B cell (primary cell): ENCODE measurements at regions not wholly inside any gene's neighbourhood (a gene's known extent, or its start where the extent isn't known, plus 50 kb on each side); places are given as distances from the start of the nearest gene placed in this dataset.
"Not testable (repeated sequence)": the region's sequence is repeated elsewhere in the genome, so short reads cannot be mapped to it uniquely, and the experiment has no call there.

Experiments used
- ATAC-seq: fragments of 200-7000 bp; cut with Tn5 transposase; one replicate; pipeline ENCODE4 v1.10.0; 2021; ENCODE audit warnings: low read depth, mild to moderate bottlenecking, moderate number of reproducible peaks, moderate library complexity
- CTCF ChIA-PET: fragments of 350-600 bp; sonication (Branson Sonifier 250); formaldehyde crosslinking; loops from one replicate; lab custom pipeline; 2021; ENCODE audit warnings: antibody characterized with exemption, inconsistent platforms; lab: Charles Lee
- POLR2A ChIA-PET: fragments of 350-600 bp; sonication (Branson Sonifier 250); formaldehyde crosslinking; loops from one replicate; lab custom pipeline; 2021; ENCODE audit warnings: antibody characterized with exemption; lab: Charles Lee
- DNase-seq: peaks from one replicate; pipeline ENCODE4 v3.0.0; 2013
- H2AFZ ChIP-seq: 2 replicates; pipeline ENCODE4 v1.6.1; 2012; ENCODE audit warnings: mild to moderate bottlenecking, low read depth, low read length; ENCODE audit not compliant: insufficient read depth, poor library complexity, severe bottlenecking
- H3K27ac ChIP-seq, 2 donors: 1 replicate in 1 of 2; 2 replicates in 1 of 2; pipeline ENCODE4 v1.5.1; 2012 to 2013; ENCODE audit warnings: low read length in 2 of 2, mild to moderate bottlenecking in 2 of 2, moderate library complexity in 1 of 2
- H3K27me3 ChIP-seq, 4 experiments: fragments of 200-600 bp in 1 of 4; sonication (generic) in 1 of 4; replicated peaks in 1 of 4; 1 replicate in 2 of 4; 2 replicates in 2 of 4; pipeline versions ENCODE4 v1.6.1 to v1.7.0; 2013 to 2016; ENCODE audit warnings: low read length in 3 of 4, mild to moderate bottlenecking in 2 of 4, mixed read lengths in 1 of 4, moderate library complexity in 1 of 4; ENCODE audit not compliant: insufficient read depth in 4 of 4, control insufficient read depth in 3 of 4; ENCODE audit errors: control extremely low read depth in 1 of 4
- H3K36me3 ChIP-seq, 2 experiments: replicated peaks in 1 of 2; 1 replicate in 1 of 2; 2 replicates in 1 of 2; pipeline versions ENCODE4 v1.6.1 to v1.7.1; 2013; ENCODE audit warnings: low read length in 1 of 2; ENCODE audit not compliant: insufficient read depth in 2 of 2, control insufficient read depth in 1 of 2; ENCODE audit errors: control extremely low read depth in 1 of 2, extremely low read depth in 1 of 2
- H3K4me1 ChIP-seq, 2 donors: fragments of 200-600 bp in 1 of 2; sonication (generic) in 1 of 2; 1 replicate in 1 of 2; 2 replicates in 1 of 2; pipeline versions ENCODE4 v1.5.1 to v1.6.1; 2013 to 2017; ENCODE audit warnings: low read length in 2 of 2; ENCODE audit not compliant: control insufficient read depth in 2 of 2, insufficient read depth in 2 of 2
- H3K4me2 ChIP-seq: replicated peaks from 2 replicates; pipeline ENCODE3; 2012; ENCODE audit warnings: mild to moderate bottlenecking, low read depth, low read length; ENCODE audit not compliant: poor library complexity, severe bottlenecking
- H3K4me3 ChIP-seq, 5 experiments: fragments of 200-600 bp in 1 of 5; sonication (generic) in 1 of 5; 1 replicate in 3 of 5; 2 replicates in 2 of 5; pipeline versions ENCODE4 v1.5.1 to v1.7.0; 2011 to 2016; ENCODE audit warnings: low read length in 4 of 5, mild to moderate bottlenecking in 4 of 5, low read depth in 2 of 5, control low read depth in 1 of 5, moderate library complexity in 1 of 5; ENCODE audit not compliant: insufficient read depth in 1 of 5; ENCODE audit errors: control extremely low read depth in 1 of 5, extremely low read depth in 1 of 5
- H3K79me2 ChIP-seq: fragments of 200-600 bp; sonication (generic); one replicate; pipeline ENCODE4 v1.6.0; 2016; ENCODE audit warnings: low read length; ENCODE audit not compliant: control insufficient read depth, insufficient read depth
- H3K9ac ChIP-seq: fragments of 200-600 bp; sonication (generic); 2 replicates; pipeline ENCODE4 v1.6.1; 2017; ENCODE audit warnings: mild to moderate bottlenecking, low read length, moderate library complexity
- H3K9me3 ChIP-seq, 3 donors: one replicate each; pipeline versions ENCODE4 v1.6.1 to v1.7.1; 2013; ENCODE audit warnings: low read length in 2 of 3; ENCODE audit not compliant: control insufficient read depth in 2 of 3, insufficient read depth in 1 of 3; ENCODE audit errors: control extremely low read depth in 1 of 3
- H4K20me1 ChIP-seq: 2 replicates; pipeline ENCODE4 v1.6.0; 2012; ENCODE audit warnings: mild to moderate bottlenecking, low read length; ENCODE audit not compliant: insufficient read depth, control insufficient read depth, poor library complexity, severe bottlenecking
- H3K27ac Mint-ChIP-seq: one replicate; pipeline ENCODE4 v1.8.0; 2021; ENCODE audit warnings: mixed read lengths
- H3K27me3 Mint-ChIP-seq: one replicate; pipeline ENCODE4 v1.8.0; 2021; ENCODE audit warnings: mixed read lengths
- H3K4me1 Mint-ChIP-seq: one replicate; pipeline ENCODE4 v1.8.0; 2021; ENCODE audit warnings: mixed read lengths
- H3K4me3 Mint-ChIP-seq: one replicate; pipeline ENCODE4 v1.8.0; 2021; ENCODE audit warnings: mixed read lengths
- H3K9me3 Mint-ChIP-seq: one replicate; pipeline ENCODE4 v1.8.0; 2022; ENCODE audit warnings: mixed read lengths; ENCODE audit not compliant: insufficient read depth
- WGBS: methylation state at CpG from one replicate; pipeline ENCODE4 v1.1.5; 2013; ENCODE audit warnings: missing lambda C conversion rate; ENCODE audit not compliant: insufficient coverage; 5-methylcytosine and 5-hydroxymethylcytosine counted together
- intact Hi-C: fragments of 100-400 bp; cut with micrococcal nuclease; formaldehyde crosslinking; loops from one replicate; pipeline ENCODE4 v1.10.0; 2022

DNA sequence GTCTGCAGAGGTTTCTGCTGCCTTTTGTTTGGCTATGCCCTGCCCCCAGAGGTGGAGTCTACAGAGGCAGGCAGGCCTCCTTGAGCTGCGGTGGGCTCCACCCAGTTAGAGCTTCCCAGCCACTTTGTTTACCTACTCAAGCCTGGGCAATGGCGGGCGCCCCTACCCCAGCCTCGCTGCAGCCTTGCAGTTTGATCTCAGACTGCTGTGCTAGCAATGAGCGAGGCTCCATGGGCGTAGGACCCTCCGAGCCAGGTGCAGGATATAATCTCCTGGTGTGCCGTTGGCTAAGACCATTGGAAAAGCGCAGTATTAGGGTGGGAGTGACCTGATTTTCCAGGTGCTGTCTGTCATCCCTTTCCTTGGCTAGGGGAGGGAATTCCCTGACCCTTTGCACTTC is 115.6 kb upstream of the THOC3 start:
- ATAC-seq, H3K4me3 Mint-ChIP-seq, H3K27ac Mint-ChIP-seq, H3K9ac ChIP-seq, H3K9me3 Mint-ChIP-seq, H3K27me3 Mint-ChIP-seq, H3K27ac ChIP-seq, CTCF ChIA-PET, H3K36me3 ChIP-seq, H2AFZ ChIP-seq, POLR2A ChIA-PET, H3K4me3 ChIP-seq, H3K4me1 ChIP-seq, intact Hi-C loops, H3K4me2 ChIP-seq, H4K20me1 ChIP-seq, H3K9me3 ChIP-seq, H3K27me3 ChIP-seq, H3K4me1 Mint-ChIP-seq, H3K79me2 ChIP-seq, DNase-seq: not testable (repeated sequence)
- WGBS, result no CpG with 5 or more reads among the region's 9 CpGs

DNA sequence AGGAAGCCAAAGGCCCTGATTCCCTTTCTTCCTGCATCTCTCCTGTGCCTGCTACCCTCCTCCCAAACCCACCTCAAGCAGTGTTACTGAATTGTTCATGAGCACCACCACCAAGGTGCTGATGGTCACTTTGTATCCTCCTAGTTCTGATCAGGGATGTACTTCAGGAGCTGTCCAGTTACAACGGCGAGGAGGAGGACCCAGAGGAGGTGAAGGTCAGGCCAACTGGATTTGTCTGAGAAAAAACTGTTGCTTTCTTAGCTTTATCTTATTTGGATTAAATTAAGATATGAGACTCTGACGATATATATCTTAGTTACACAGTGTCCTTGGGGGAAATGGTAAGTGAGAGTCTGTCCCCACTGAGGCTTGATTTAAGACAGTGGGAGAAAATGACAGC is 135.0 kb upstream of the THOC3 start:
- POLR2A ChIA-PET, H3K79me2 ChIP-seq, H3K9me3 ChIP-seq, H3K27ac ChIP-seq, H3K36me3 ChIP-seq, H3K9me3 Mint-ChIP-seq, H3K27me3 ChIP-seq, H3K4me1 Mint-ChIP-seq, CTCF ChIA-PET, H4K20me1 ChIP-seq, intact Hi-C loops, H3K4me3 Mint-ChIP-seq, H3K4me1 ChIP-seq, ATAC-seq, DNase-seq, H3K27ac Mint-ChIP-seq, H2AFZ ChIP-seq, H3K4me3 ChIP-seq, H3K27me3 Mint-ChIP-seq, H3K4me2 ChIP-seq, H3K9ac ChIP-seq: not testable (repeated sequence)
- no CpG with 5 or more reads among the region's 3 CpGs for WGBS

DNA sequence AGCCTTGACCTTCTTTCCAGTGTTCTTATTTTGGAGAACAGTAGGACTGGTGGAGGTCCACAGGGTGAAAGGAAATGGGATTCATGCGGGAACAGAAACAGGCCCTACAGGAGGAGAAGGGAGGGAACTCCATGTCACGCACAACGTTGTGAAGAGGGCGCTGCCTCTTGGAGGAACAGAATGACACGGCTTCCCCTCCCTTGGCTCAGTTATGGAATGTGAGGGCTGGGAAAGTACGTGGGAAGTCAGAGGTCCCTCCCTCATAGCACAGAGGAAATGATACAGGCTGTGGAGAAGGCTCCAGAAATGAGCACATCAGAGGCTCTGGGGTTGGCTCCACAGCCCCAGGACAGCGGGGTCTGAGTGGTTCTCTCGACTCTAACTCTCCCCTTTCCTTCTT is 125.3 kb upstream of the SIMC1 start:
- H3K4me2 ChIP-seq, H3K27me3 Mint-ChIP-seq, CTCF ChIA-PET, H3K27ac Mint-ChIP-seq, H3K79me2 ChIP-seq, DNase-seq, H3K36me3 ChIP-seq, H3K27me3 ChIP-seq, H3K4me1 ChIP-seq, intact Hi-C loops, ATAC-seq, POLR2A ChIA-PET, H2AFZ ChIP-seq, H3K4me3 ChIP-seq, H3K4me1 Mint-ChIP-seq, H3K4me3 Mint-ChIP-seq, H3K27ac ChIP-seq, H4K20me1 ChIP-seq, H3K9me3 Mint-ChIP-seq, H3K9me3 ChIP-seq, H3K9ac ChIP-seq: not testable (repeated sequence)
- no CpG with 5 or more reads among the region's 8 CpGs for WGBS

DNA sequence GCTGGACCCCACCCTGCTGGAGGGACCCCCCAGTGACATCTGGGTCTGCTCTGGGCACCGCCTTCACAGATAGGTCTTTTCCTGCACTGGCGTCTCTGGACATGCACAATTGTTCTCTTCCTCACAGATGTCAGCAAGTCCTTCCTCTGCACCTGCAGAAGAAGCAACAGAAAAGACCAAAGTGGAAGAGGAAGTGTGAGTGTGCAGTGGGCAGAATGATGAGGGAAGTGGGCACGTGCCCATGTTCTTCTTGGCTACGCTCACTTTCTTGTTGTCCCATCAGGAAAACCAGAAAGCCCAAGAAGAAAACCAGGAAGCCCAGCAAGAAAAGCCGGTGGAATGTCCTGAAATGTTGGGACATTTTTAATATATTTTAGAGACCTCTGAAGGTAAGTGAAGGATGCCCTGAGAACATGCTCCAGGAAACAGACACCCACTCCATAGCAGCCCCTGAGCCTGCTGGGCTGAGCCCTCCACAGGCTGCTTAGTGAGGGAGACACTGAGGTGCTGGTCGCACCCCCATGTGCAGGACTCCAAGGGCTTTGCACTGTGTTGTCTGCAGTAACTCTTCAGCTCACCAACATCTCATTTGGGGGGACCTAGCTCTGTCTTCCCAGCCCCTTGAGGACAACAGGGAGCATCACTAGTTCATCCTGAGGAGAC is 124.4 kb upstream of the SIMC1 start:
- H3K4me1 Mint-ChIP-seq, H3K27ac ChIP-seq, H3K9ac ChIP-seq, H3K4me2 ChIP-seq, H3K27me3 ChIP-seq, H3K4me1 ChIP-seq, H3K27ac Mint-ChIP-seq, H3K36me3 ChIP-seq, H3K27me3 Mint-ChIP-seq, H3K4me3 ChIP-seq, H3K79me2 ChIP-seq, DNase-seq, H3K9me3 Mint-ChIP-seq, H3K4me3 Mint-ChIP-seq, intact Hi-C loops, H3K9me3 ChIP-seq, H4K20me1 ChIP-seq, POLR2A ChIA-PET, H2AFZ ChIP-seq, ATAC-seq, CTCF ChIA-PET: not testable (repeated sequence)
- no CpG with 5 or more reads among the region's 6 CpGs for WGBS
